Inflammatory macrophage treated with lipopolysaccharide for 1 hour (primary cell): ENCODE measurements at regions not wholly inside any gene's neighbourhood (a gene's known extent, or its start where the extent isn't known, plus 50 kb on each side); places are given as distances from the start of the nearest gene placed in this dataset.
"Not testable (repeated sequence)": the region's sequence is repeated elsewhere in the genome, so short reads cannot be mapped to it uniquely, and the experiment has no call there.

Experiments
- DNase-seq, 2 donors: peaks; one replicate each; pipeline ENCODE4 v3.0.0-alpha.2; 2020 to 2022

DNA sequence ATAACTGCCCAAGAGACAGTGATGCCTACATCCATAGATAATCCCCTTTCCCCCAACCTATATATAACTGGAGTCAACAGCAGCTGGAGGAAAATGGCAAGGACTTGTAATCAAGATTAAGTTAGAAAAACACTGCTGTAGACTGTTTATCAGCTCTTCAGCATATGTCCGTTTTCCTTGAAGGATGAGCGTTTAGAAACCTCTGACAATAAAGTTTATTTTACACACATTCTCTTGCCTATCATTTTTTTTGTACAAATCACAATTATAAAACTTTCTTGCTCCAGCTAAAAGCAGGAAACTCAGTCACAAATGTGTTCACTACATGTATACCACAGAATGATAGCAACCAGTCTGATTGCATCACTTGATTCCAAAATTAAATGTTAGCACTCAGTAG is 50.8 kb downstream of the PPIAL4G start:
- DNase-seq = not testable (repeated sequence)

DNA sequence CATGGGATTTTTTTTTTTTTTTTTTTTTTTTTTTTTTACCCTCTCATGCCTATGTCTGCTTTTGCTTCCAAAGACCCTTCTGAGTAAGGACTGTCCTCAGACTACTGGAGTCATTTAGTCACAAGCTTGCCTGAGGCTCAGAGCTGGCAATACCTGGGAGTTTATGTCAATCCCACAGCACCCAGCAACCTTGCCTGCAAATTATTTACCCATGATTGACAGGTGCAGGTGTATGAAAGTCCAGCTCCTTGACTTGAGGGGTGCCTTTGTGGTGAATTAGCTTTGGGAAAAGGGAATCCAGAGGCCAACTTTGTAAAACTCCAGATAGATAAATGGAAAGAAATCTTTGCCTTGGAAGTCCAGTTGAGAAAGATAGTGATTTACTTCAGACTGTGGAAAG is 53.2 kb downstream of the PPIAL4G start:
- DNase-seq = not testable (repeated sequence)

GRCh38 chr1:148426940-148427611 is 56.0 kb downstream of the PPIAL4G start:
- DNase-seq = peak in 1 of 2 donors; percentile 19

DNA sequence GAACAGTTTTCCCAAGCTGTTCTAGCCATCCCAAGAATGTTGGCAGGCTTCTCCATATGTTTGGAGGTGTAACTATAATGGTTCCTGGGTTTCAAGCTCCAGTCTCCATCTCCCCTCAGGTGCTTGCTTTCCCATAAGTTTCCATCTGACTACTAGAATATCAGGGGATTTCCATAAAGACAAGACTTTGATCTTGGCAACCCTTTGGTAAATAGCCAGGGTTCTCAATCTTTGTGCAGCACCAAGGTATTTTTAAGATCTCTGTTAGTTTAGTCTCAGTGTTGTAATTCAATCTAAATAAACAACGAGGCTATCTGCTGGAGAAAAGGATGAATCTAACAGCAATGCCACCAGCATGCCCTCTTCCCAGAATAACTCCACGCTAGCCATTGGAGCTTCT is 56.7 kb downstream of the PPIAL4G start:
- DNase-seq = not testable (repeated sequence)

- peak; percentile 59 to 70 for DNase-seq
Observed at GRCh38 chr1:148424143-148425003, 58.7 kb downstream of the PPIAL4G start.

DNA sequence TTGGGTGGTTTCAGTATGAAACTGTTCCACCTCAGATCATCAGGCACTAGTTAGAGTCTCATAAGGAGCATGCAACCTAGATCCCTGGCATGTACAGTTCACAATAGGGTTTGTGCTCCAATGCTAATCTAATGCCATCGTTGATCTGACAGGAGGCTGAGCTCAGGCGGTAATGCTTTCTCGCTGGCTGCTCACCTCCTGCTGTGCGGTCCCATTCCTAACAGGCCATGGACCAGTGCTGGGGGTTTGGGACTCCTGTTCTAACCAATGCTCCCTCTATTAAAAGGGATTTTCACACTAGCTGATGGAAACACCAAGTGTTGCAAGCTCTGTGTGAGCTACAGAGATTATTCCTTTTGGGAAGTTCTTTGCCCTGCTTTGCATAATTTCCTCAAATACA is 60.2 kb downstream of the PPIAL4G start:
- peak; percentile 24 to 47 for DNase-seq

- DNase-seq = not testable (repeated sequence)
Observed at GRCh38 chr1:148417241-148417640, 65.9 kb downstream of the PPIAL4G start.

DNA sequence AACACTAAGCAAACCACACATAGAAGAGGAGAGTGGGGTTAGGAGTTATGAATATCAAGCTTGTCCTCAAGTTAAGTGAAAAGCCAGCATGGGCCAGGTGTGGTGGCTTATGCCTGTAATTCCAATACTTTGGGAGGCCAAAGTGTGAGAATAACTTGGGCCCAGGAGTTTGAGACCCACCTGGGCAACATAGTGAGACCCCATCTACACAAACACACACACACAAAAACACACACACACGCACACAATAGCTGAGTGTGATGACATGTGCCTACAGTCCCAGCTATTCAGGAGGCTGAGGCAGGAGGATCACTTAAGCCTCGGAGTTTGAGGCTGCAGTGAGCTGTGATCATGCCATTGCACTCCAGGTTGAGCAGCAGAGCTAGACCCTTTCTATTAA is 69.7 kb downstream of the PPIAL4G start:
- not testable (repeated sequence) for DNase-seq

DNA sequence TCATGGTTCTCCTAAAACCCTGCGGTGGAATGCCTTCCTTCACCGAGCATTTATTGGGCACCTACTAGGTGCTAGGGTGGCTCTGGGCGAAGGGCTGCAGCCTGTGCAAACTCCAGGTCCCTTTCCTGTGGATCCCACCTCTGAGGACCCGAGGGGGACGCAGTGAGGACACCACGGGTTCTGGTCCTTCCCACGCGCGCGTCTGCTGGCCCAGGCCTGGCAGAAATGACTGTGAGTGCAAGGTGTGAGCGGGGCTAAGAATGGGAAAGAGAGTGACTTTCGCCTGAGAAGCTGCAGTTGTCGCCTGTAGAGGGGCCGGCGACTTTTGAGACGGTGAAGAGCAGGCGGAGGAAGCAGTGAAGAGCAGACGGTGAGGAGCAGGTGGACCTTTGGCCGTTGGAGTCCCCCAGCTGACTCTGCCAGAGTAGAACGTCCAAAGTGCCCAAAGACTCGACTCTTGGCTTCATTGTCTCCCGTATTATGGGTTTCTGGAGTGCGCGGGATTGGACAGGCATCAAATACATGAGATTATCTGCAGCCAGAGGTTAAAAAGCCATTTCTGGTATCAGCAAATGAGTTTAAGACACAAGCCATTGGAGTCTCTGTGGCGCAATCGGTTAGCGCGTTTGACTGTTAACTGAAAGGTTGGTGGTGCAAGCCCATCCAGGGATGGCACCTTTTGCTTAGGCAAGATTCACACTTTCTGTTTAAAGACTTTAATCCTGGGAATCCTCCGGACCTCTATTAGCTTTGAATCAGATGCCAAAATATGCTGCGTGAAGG is 78.1 kb downstream of the PPIAL4G start:
- DNase-seq = not testable (repeated sequence)

DNA sequence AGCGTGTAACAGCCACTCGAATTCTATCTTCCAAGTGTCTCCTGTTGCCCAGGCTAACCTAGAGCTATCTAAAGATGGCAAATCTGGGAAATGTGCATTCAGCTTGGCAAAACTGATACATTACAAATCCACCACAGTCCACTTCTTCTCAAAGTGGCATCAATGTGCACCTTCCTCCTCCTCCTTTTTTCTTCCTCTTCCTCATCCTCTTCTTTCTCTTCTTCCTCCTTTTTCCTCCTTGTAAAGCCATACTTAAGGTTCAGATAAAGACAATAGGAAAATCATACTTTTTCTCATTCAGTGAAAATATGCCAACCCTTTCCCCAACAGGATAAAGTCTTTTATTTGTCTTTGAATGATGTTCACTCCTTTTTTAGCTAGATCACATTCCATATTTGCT is 79.2 kb downstream of the PPIAL4G start:
- DNase-seq = not testable (repeated sequence)

- DNase-seq = not testable (repeated sequence)
Observed at GRCh38 chr1:148403085-148403456, 80.0 kb downstream of the PPIAL4G start.

GRCh38 chr1:148402152-148403084 is 80.7 kb downstream of the PPIAL4G start:
- DNase-seq = peak; percentile 79 to 83

GRCh38 chr1:148397516-148397915 is 85.6 kb downstream of the PPIAL4G start:
- not testable (repeated sequence) for DNase-seq

DNA sequence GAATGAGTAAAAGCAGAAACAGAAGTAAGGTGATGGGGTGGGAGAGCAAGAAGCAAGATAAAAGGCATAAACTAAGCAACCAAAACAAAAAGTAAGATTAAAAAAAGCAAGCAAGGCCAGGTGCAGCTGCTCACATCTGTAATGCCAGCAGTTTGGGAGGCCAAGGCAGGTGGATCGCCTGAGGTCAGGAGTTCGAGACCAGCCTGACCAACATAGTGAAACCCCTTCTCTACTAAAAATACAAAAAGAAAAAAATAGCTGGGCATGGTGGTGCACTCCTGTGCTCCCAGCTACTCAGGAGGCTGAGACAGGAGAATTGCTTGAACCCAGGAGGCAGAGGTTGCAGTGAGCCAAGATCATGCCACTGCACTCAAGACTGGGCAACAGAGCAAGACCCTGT is 90.6 kb downstream of the PPIAL4G start:
- not testable (repeated sequence) for DNase-seq

GRCh38 chr1:148391323-148391722 is 91.8 kb downstream of the PPIAL4G start:
- not testable (repeated sequence) for DNase-seq

- no peak for DNase-seq
Observed at GRCh38 chr1:148389027-148389339, 94.1 kb downstream of the PPIAL4G start.

GRCh38 chr1:148388260-148389026 is 94.7 kb downstream of the PPIAL4G start:
- peak; percentile 87 to 88 for DNase-seq

DNA sequence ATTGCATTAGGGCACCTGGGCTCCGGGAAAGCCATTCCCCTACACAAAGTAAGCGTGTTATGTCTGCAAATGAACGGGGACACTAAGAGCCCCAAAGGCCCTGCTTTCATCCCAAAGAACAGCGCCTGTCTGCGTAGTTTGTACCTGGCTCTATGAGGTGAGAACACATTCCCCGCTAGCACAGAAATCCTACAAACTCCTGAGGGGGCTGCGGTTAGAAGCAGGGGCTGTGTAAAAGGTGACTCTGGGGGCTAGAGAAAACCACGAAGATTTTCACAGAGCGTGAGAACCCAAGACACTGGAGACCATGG is 95.2 kb downstream of the PPIAL4G start:
- not testable (repeated sequence) for DNase-seq

GRCh38 chr1:148387122-148387948 is 95.8 kb downstream of the PPIAL4G start:
- DNase-seq = not testable (repeated sequence)

DNA sequence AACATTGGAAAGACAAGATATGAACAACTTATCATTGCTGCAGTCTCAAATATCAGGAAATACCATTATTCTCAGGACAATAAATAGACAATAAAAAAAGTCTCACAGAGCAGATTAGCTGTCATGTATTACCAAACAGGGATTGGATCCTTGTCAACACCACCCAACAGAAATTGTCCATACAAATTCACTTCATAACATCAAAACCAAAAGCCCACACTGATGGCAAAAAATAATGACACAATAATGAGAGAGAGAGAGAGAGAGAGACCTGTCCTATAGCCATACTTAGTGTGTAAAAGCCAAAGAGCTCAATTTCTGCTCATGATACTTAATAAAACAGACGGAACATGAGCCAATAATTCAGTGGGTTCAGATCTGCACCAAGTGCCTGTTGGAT is 96.5 kb downstream of the PPIAL4G start:
- DNase-seq = no peak

DNA sequence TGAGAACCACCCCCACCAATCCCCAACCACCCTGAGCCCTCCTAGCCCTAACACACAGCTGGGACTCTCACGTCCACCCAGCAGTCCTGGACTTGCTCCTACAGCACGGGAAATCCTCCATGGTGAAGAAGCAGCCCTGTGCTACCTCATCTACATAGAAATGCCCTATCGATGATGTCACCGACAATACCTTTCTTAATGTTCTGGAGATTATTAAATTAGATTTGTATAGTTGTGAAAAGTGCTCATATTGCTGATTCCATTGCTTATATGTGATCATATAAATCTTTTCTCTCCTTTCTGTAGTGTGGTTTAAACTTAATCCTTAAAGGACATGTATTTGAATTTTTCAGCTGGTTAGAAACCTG is 97.1 kb downstream of the PPIAL4G start:
- DNase-seq = not testable (repeated sequence)
